A673 (cell line): ENCODE measurements at regions not wholly inside any gene's neighbourhood (a gene's known extent, or its start where the extent isn't known, plus 50 kb on each side); places are given as distances from the start of the nearest gene placed in this dataset.

Experiments used
- BruUV-seq: library from RNA; stranded (reverse); fragments of 400-500 nt; replicated peaks from 2 replicates; lab custom pipeline; 2021; lab: Mats Ljungman, UMichigan
- CTCF ChIA-PET: fragments of 300-600 bp; sonication (Branson Sonifier 250); formaldehyde crosslinking; loops from one replicate; lab custom pipeline; 2022; ENCODE audit warnings: antibody characterized with exemption; lab: Charles Lee
- POLR2A ChIA-PET: fragments of 300-600 bp; sonication (Branson Sonifier 250); formaldehyde crosslinking; loops from one replicate; lab custom pipeline; 2022; ENCODE audit warnings: antibody characterized with exemption; ENCODE audit not compliant: low non-redundant PET; lab: Charles Lee
- DNase-seq: peaks from one replicate; pipeline ENCODE4 v3.0.0-alpha.2; 2015; ENCODE audit warnings: low spot score
- H3K27ac ChIP-seq: fragments of 200-600 bp; sonication (generic); 2 replicates; pipeline ENCODE4 v1.5.1; 2016; ENCODE audit warnings: mixed run types, low read depth, mild to moderate bottlenecking, mixed read lengths, antibody characterized with exemption, low read length; ENCODE audit not compliant: poor library complexity, severe bottlenecking
- H3K27me3 ChIP-seq: fragments of 200-600 bp; sonication (generic); replicated peaks from 2 replicates; pipeline ENCODE4 v1.6.1; 2017; ENCODE audit warnings: mixed run types, low read depth, mild to moderate bottlenecking, mixed read lengths, antibody characterized with exemption, low read length; ENCODE audit not compliant: insufficient read depth, poor library complexity
- H3K36me3 ChIP-seq: fragments of 200-600 bp; sonication (generic); 2 replicates; pipeline ENCODE4 v1.6.1; 2016; ENCODE audit warnings: mixed run types, mild to moderate bottlenecking, mixed read lengths, antibody characterized with exemption, low read length; ENCODE audit not compliant: insufficient read depth, poor library complexity, severe bottlenecking
- H3K4me1 ChIP-seq: fragments of 200-600 bp; sonication (generic); 2 replicates; pipeline ENCODE4 v1.6.1; 2017; ENCODE audit warnings: mixed run types, mild to moderate bottlenecking, mixed read lengths, antibody characterized with exemption, low read length; ENCODE audit not compliant: insufficient read depth, poor library complexity, severe bottlenecking
- H3K4me3 ChIP-seq: fragments of 200-600 bp; sonication (generic); 2 replicates; pipeline ENCODE4 v1.5.1; 2016; ENCODE audit warnings: low read depth, mixed run types, mild to moderate bottlenecking, mixed read lengths, low read length; ENCODE audit not compliant: poor library complexity, severe bottlenecking
- H3K9me3 ChIP-seq: fragments of 200-600 bp; sonication (generic); 2 replicates; pipeline ENCODE4 v1.6.1; 2016; ENCODE audit warnings: mixed run types, low read depth, mild to moderate bottlenecking, mixed read lengths, antibody characterized with exemption, low read length; ENCODE audit not compliant: poor library complexity, severe bottlenecking
- CTCF ChIP-seq: fragments of 300-800, 200-600 bp; sonication (generic); conservative IDR thresholded peaks from 2 replicates; pipeline ENCODE4 v1.5.1; 2017; ENCODE audit warnings: low read depth, mild to moderate bottlenecking, antibody characterized with exemption, low read length, moderate library complexity, mixed read lengths
- EZH2 ChIP-seq: fragments of 200-600 bp; sonication (generic); IDR thresholded peaks from 2 replicates; pipeline ENCODE4 v1.6.1; 2017; ENCODE audit warnings: borderline replicate concordance, low read depth, mild to moderate bottlenecking, mixed read lengths, antibody characterized with exemption, low read length; ENCODE audit not compliant: poor library complexity, severe bottlenecking
- intact Hi-C: fragments of 100-400 bp; cut with micrococcal nuclease; formaldehyde crosslinking; loops from one replicate; pipeline ENCODE4 v1.10.0; 2022; ENCODE audit not compliant: unreplicated experiment

- Histone ChIP-seq H3K4me1 (no peaks in the 10 kb centered on the region), H3K4me3 (no peak overlapping the region), H3K9me3 (no peaks in the 10 kb centered on the region), H3K27me3 (no peaks in the 10 kb centered on the region), H3K27ac (no peak overlapping the region), H3K36me3 (no peaks in the 10 kb centered on the region)
- intact Hi-C loops: loop anchor here (10.0 kb wide), 1 partner anchor 741 kb away; no protein-coding TSS in a partner anchor
- ChIA-PET CTCF (no interaction called here), POLR2A (no interaction called here)
- peak; percentile 33 for DNase-seq
- no TSS peak for BruUV-seq
- TF ChIP-seq CTCF: peak; percentile 39; the same call in 1 of the 2 replicates
- no peak for TF ChIP-seq EZH2
Measured at GRCh38 chr20:7113577-7114466, 346.3 kb downstream of the BMP2 start.

- ChIA-PET POLR2A (no interaction called here), CTCF (no interaction called here)
- no peak overlapping the region for H3K27ac ChIP-seq
- H3K27me3 ChIP-seq: no peaks in the 10 kb centered on the region
- H3K9me3 ChIP-seq: no peaks in the 10 kb centered on the region
- H3K4me3 ChIP-seq: no peak overlapping the region
- H3K36me3 ChIP-seq: no peaks in the 10 kb centered on the region
- H3K4me1 ChIP-seq: no peaks in the 10 kb centered on the region
- no TSS peak for BruUV-seq
- DNase-seq: no peak
- intact Hi-C loops: no loop called here
- TF ChIP-seq EZH2 (no peak), CTCF (no peak)
Measured at GRCh38 chr20:7123457-7123856, 356.0 kb downstream of the BMP2 start.

GRCh38 chr20:7124120-7124519 is 356.6 kb downstream of the BMP2 start:
- ChIA-PET POLR2A (no interaction called here), CTCF (no interaction called here)
- H3K4me1 ChIP-seq: no peaks in the 10 kb centered on the region
- no TSS peak for BruUV-seq
- no peaks in the 10 kb centered on the region for H3K36me3 ChIP-seq
- no peak for DNase-seq
- no peaks in the 10 kb centered on the region for H3K27me3 ChIP-seq
- intact Hi-C loops: no loop called here
- no peak overlapping the region for H3K4me3 ChIP-seq
- H3K9me3 ChIP-seq: no peaks in the 10 kb centered on the region
- H3K27ac ChIP-seq: no peak overlapping the region
- TF ChIP-seq CTCF: no peak
- TF ChIP-seq EZH2: no peak
